ENCODE measurements at regions not wholly inside any gene's neighbourhood (a gene's known extent, or its start where the extent isn't known, plus 50 kb on each side); places are given as distances from the start of the nearest gene placed in this dataset.

DNA sequence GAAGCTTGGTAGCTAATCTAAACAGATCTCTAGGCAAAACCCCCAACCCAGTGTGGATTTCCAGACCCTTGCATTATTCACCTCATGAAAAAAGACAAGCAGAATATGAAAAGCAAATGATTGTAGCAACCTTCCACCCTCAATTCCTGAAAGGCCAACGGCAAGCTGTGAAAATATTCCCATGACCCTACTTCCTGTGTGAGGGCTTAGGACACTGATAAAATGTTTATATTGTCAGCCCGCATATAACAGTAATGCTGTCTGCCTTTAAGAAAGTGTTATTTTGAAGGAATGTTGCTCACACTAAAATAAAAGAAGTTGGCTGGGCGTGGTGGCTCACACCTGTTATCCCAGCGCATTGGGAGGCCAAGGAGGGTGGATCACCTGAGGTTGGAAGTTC is 233.5 kb upstream of the NRIP1 start:
- TF ChIP-seq PPARA (CRISPR knock-in tag; IDR thresholded peaks at IDR 0.05; ENCODE audit: borderline replicate concordance) (no peak), SNAI2 (CRISPR knock-in tag; IDR thresholded peaks at IDR 0.05) (no peak)
- TF ChIP-seq, protein P1, sequence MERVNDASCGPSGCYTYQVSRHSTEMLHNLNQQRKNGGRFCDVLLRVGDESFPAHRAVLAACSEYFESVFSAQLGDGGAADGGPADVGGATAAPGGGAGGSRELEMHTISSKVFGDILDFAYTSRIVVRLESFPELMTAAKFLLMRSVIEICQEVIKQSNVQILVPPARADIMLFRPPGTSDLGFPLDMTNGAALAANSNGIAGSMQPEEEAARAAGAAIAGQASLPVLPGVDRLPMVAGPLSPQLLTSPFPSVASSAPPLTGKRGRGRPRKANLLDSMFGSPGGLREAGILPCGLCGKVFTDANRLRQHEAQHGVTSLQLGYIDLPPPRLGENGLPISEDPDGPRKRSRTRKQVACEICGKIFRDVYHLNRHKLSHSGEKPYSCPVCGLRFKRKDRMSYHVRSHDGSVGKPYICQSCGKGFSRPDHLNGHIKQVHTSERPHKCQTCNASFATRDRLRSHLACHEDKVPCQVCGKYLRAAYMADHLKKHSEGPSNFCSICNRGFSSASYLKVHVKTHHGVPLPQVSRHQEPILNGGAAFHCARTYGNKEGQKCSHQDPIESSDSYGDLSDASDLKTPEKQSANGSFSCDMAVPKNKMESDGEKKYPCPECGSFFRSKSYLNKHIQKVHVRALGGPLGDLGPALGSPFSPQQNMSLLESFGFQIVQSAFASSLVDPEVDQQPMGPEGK (CRISPR knock-in tag; IDR thresholded peaks at IDR 0.05; ENCODE audit: borderline replicate concordance): no peak

Measured in SK-N-SH treated with all-trans-retinoic acid at 6 μM for 48 hours (cell line).